Effector memory CD8-positive, alpha-beta T cell (primary cell): ENCODE measurements at regions not wholly inside any gene's neighbourhood (a gene's known extent, or its start where the extent isn't known, plus 50 kb on each side); places are given as distances from the start of the nearest gene placed in this dataset.

Experiments
- ATAC-seq: fragments of 150-1000 bp; cut with Tn5 transposase; replicated peaks from 2 replicates; pipeline ENCODE4 v1.10.0; 2021; ENCODE audit warnings: mild to moderate bottlenecking, moderate library complexity
- DNase-seq, 3 experiments: peaks; one replicate each; pipeline ENCODE4 v3.0.0; 2021
- H3K27ac Mint-ChIP-seq, 2 donors: one replicate each; pipeline ENCODE4 v1.8.0; 2022; ENCODE audit warnings: mild to moderate bottlenecking in 2 of 2, mixed read lengths in 2 of 2, moderate library complexity in 2 of 2
- H3K27me3 Mint-ChIP-seq, 2 donors: one replicate each; pipeline ENCODE4 v1.8.0; 2022; ENCODE audit warnings: mixed read lengths in 2 of 2
- H3K36me3 Mint-ChIP-seq: one replicate; pipeline ENCODE4 v1.8.0; 2022; ENCODE audit warnings: mild to moderate bottlenecking, moderate library complexity, mixed read lengths; ENCODE audit not compliant: insufficient read depth
- H3K4me1 Mint-ChIP-seq, 2 donors: one replicate each; pipeline ENCODE4 v1.8.0; 2022; ENCODE audit warnings: low read depth in 2 of 2, mixed read lengths in 2 of 2
- H3K4me3 Mint-ChIP-seq, 2 donors: one replicate each; pipeline ENCODE4 v1.8.0; 2022; ENCODE audit warnings: mild to moderate bottlenecking in 2 of 2, mixed read lengths in 2 of 2, moderate library complexity in 2 of 2
- H3K9me3 Mint-ChIP-seq, 2 donors: one replicate each; pipeline ENCODE4 v1.8.0; 2022; ENCODE audit warnings: mixed read lengths in 2 of 2

DNA sequence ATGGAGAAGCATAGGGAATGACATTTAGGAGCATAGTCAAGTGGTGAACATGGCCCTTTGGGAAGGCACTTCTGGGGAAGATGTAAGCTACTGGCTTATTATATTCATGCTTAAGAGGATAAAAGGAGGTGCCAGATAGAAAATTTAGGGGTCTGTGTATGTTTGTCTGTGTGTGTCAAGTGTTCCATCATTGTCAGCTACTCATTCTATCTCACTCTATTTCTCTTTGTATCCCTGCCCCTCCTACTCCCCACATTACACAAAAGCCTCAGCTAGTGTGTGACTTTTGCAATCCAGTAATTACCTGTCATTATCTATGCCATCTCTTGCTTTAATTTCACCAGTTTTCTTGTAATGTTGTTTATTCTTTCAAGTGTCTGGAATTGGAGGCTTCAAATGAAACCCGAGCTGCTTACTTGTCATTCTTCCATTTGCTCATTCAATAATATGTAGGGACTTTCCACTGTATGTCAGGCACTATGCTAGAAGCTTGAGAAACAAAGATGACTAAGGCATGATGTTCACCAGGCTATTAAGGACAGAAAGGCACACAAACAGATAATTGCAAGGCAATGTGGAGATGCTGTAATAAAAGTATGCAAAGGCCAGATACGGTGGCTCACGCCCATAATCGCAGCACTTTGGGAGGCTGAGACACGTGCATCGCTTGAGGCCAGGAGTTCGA lies 229.8 kb upstream of the TEX13C start:
- no peaks in the 10 kb centered on the region for H3K9me3 Mint-ChIP-seq
- no peak overlapping the region for H3K4me3 Mint-ChIP-seq
- no peak overlapping the region for H3K27ac Mint-ChIP-seq
- ATAC-seq (no peak), DNase-seq (no peak)
- H3K4me1 Mint-ChIP-seq: no peaks in the 10 kb centered on the region
- no peaks in the 10 kb centered on the region for H3K36me3 Mint-ChIP-seq
- peaks cover 9 to 15% of the 10 kb centered on the region in 2 donors for H3K27me3 Mint-ChIP-seq

DNA sequence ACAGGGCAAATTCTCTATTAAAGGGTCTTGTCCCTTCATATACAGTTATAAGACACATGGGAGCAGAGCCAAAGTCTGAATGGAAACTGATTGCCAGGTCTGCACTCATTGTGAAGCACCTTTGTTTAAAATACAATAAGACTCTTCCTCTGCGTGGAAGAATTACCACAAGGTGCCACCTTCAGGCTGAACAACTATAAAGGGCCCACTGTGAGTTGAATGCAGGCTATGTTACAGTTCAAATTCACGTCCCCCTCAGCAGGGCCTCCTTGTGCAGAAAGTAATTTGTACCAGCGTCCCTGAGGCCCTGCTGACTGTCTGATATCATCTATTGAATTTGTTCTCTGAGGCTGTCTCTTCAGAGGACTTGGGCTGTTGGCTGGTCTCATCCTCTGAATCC lies 225.8 kb upstream of the TEX13C start:
- no peaks in the 10 kb centered on the region for H3K4me1 Mint-ChIP-seq

DNA sequence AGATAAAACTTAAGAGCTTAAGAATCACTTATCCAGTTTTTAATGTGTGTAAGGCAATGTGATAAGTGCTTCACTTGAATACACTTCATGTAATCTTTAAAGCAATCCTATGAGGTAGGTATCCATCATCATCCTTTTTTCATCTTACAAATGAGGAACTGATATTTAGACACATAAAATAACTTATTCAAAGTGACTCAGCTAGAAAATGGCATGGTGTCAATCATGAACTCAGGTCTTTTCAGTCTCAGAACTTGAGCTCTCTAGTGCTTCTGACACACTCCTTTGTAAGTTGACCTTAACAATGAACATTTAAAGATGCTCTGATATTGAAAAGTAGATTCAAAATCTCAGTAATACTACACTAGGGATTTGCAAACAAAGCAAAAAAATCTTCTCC lies 224.8 kb upstream of the TEX13C start:
- Mint-ChIP-seq H3K9me3 (no peaks in the 10 kb centered on the region), H3K4me3 (no peak overlapping the region), H3K4me1 (no peaks in the 10 kb centered on the region), H3K36me3 (no peaks in the 10 kb centered on the region), H3K27me3 (peaks cover 0 to 2% of the 10 kb centered on the region in 2 donors), H3K27ac (no peak overlapping the region)
- ATAC-seq: no peak
- DNase-seq: no peak

More for the DNA sequence above, 225.8 kb upstream of the TEX13C start:
- H3K27me3 Mint-ChIP-seq: peaks cover 0 to 9% of the 10 kb centered on the region in 2 donors
- ATAC-seq (no peak), DNase-seq (no peak)
- H3K9me3 Mint-ChIP-seq: no peaks in the 10 kb centered on the region
- no peak overlapping the region for H3K4me3 Mint-ChIP-seq
- no peak overlapping the region for H3K27ac Mint-ChIP-seq
- H3K36me3 Mint-ChIP-seq: no peaks in the 10 kb centered on the region

DNA sequence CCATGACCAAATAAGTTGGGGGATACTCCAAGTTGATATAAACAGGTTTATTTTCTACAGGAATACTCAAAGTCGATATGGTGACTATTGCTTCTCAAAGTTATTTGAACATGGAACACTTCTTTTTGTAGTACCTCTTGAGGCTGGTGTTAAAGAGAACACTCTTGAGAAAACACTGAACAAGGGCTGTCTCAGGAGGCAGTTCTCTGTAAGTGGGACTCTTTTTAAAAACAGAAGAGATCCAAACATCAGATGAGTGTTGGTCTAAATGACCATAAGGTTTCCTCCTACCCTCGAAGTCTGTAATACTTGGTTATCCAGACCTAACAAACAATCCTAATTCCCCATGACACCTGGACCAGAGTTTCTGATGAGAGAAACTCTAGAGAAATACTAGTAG lies 223.2 kb upstream of the TEX13C start:
- no peak for ATAC-seq
- Mint-ChIP-seq H3K36me3 (no peaks in the 10 kb centered on the region), H3K9me3 (no peaks in the 10 kb centered on the region), H3K4me1 (no peaks in the 10 kb centered on the region), H3K27me3 (no peaks in the 10 kb centered on the region), H3K27ac (no peak overlapping the region), H3K4me3 (no peak overlapping the region)
- DNase-seq: no peak

DNA sequence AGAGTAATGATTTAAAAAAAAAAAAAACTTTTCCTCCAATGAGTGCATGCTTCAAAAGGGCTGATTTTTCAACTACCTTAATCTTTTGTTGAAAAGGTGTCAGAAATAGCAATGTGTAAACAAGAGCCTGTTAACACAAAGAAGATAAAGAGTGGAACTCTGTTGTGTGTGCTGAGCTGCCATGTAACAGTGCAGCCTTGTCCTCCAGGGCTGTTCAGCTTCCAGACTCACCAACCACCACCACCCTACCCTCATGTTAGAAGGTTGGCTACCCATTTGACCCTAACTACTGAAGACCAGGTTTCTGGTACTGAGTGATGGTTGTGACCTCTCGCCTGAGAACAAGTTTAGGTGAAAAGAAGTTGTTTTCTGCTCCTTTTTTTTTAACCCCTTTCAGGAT lies 222.8 kb upstream of the TEX13C start:
- Mint-ChIP-seq H3K4me3 (no peak overlapping the region), H3K36me3 (no peaks in the 10 kb centered on the region), H3K9me3 (no peaks in the 10 kb centered on the region), H3K27me3 (no peaks in the 10 kb centered on the region), H3K4me1 (no peaks in the 10 kb centered on the region), H3K27ac (no peak overlapping the region)
- ATAC-seq: no peak
- no peak for DNase-seq

DNA sequence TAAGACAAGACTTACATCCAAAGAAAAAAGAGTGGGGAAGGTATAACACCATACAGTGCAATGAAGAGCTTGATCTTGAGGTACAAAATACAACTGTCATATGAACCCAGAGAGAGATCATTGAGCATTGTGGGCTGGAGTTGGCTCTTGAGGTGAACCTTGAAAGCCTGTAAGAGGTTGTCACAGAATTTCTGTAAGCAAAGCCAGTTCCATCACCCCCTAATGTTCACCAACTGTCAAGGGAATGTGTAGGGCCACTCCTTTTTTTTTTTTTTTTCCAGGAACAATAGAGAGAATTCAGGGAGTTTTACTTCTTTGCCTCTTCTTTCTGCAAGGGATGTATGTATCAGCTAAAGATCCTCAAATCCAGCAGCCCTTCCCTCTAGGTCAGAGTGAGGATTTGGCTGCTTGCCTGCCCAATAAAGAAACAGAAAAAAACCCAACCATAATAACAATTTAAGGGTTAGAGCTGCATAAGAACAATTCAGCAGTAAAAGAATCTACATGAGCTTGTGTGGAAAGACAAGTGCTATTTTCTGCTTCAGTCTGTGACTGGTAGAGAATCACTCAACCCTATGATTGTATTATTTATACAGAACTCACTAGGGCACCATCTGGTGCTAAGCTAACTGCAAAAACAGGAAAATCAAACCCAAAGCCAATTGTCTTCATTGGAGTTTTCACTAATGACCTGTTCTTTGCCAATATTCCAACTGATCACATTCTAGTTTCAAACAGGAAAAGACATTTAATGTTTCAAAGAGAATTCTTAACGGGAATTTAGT lies 217.5 kb upstream of the TEX13C start:
- Mint-ChIP-seq H3K27me3 (no peaks in the 10 kb centered on the region), H3K4me1 (no peaks in the 10 kb centered on the region), H3K4me3 (no peak overlapping the region), H3K9me3 (no peaks in the 10 kb centered on the region), H3K27ac (no peak overlapping the region), H3K36me3 (no peaks in the 10 kb centered on the region)
- ATAC-seq (no peak), DNase-seq (no peak)

DNA sequence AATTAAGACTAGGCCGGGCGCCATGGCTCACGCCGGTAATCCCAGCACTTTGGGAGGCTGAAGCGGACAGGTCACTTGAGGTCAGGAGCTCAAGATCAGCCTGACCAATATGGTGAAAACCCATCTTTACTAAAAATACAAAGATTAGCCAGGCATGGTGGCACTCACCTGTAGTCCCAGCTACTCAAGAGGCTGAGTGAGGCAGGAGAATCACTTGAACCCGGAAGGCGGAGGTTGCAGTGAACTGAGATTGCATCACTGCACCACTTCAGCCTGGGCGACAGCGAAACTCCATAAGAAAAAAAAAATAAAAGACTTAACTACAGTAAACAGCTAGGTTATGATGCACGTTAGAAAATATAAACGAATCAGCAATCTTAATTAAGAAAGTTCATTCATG lies 216.0 kb upstream of the TEX13C start:
- Mint-ChIP-seq H3K27ac (no peak overlapping the region), H3K4me1 (no peaks in the 10 kb centered on the region), H3K27me3 (no peaks in the 10 kb centered on the region), H3K9me3 (no peaks in the 10 kb centered on the region), H3K4me3 (no peak overlapping the region), H3K36me3 (no peaks in the 10 kb centered on the region)
- DNase-seq: no peak
- no peak for ATAC-seq

DNA sequence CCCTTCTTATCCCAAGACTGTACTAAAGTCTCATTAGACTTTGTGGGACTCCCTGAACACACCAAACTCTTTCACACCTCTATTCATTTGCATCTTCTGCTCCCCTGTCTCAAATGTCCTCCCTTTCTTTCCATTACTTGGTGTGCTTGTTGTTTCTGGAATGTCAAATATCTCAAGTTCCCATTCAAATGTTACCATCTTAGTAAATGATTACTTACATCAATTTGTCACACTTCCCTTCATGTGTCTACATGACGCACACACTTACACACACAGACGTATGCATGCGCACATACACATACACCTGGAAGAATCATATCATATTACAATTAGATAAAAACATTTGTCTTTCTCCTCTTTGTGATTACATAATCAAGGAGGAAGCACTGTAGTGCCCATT lies 210.8 kb upstream of the TEX13C start:
- Mint-ChIP-seq H3K9me3 (no peaks in the 10 kb centered on the region), H3K4me1 (no peaks in the 10 kb centered on the region), H3K27ac (no peak overlapping the region), H3K36me3 (no peaks in the 10 kb centered on the region), H3K4me3 (no peak overlapping the region), H3K27me3 (peaks cover 6 to 8% of the 10 kb centered on the region in 2 donors)
- ATAC-seq (no peak), DNase-seq (no peak)

DNA sequence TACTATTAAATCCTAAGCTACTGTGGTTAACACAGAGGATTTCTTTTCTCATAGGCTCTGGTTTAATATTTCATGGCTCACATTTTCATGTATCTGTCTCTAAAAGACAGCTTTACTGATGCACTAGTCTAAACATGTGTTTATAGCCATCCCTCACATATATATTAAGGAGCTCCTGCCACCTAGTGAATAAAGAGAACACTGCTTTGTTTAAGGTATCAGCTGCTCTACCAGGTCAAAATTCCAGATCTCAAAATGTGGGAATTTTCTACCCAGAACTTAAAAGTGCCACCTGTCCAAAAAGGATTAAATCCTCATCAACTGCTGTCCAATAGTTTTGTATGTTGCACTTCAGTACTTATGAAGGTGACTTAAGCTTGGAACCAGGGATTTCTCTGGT lies 188.5 kb upstream of the TEX13C start:
- no peaks in the 10 kb centered on the region for H3K27me3 Mint-ChIP-seq
- H3K27ac Mint-ChIP-seq: no peak overlapping the region
- ATAC-seq (no peak), DNase-seq (no peak)
- H3K9me3 Mint-ChIP-seq: peaks cover 2 to 8% of the 10 kb centered on the region in 2 donors
- no peaks in the 10 kb centered on the region for H3K4me1 Mint-ChIP-seq
- H3K36me3 Mint-ChIP-seq: no peaks in the 10 kb centered on the region
- no peak overlapping the region for H3K4me3 Mint-ChIP-seq

DNA sequence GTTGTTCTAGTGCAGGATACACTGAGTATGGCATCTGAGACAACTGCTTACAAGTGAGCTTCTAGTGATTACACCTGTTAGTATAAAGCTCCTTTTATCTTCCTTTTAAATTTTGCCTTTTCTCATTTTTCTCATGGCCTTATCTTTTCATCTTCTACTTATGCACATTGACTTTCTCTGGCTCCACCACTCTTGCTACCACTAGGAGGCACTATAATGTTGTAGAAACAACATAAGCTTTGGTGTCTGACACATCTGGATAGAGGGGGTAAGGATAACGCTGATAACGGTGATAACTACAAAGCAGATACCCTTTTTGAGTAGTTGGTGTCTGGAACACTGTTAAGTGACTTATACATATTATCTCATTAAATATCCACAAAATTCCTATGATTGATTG lies 187.4 kb upstream of the TEX13C start:
- DNase-seq: no peak

DNA sequence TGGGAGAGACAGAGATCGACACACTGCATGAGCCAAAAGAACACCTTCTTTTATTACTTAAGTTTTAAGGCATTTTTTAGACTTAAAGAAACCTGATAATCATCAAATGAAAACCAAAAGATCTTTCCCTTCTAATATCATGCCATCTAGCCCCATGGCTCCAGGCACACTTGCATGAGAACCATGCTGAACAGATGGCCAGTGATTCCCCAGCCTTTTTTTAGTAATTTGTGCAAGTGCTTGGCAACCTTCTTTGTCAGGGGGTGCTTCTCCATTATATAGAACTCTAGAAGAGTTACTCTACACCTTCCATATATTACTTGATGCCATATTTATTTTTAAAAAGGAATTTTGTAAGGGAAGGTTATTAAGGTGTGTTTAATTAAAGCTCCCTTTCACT lies 182.2 kb upstream of the TEX13C start:
- DNase-seq: no peak
- Mint-ChIP-seq H3K4me1 (no peaks in the 10 kb centered on the region), H3K27me3 (no peaks in the 10 kb centered on the region), H3K9me3 (no peaks in the 10 kb centered on the region), H3K4me3 (no peak overlapping the region), H3K27ac (no peak overlapping the region), H3K36me3 (no peaks in the 10 kb centered on the region)
- no peak for ATAC-seq

More for the DNA sequence above, 187.4 kb upstream of the TEX13C start:
- Mint-ChIP-seq H3K27me3 (no peaks in the 10 kb centered on the region), H3K9me3 (peaks cover 2 to 8% of the 10 kb centered on the region in 2 donors), H3K27ac (no peak overlapping the region), H3K36me3 (no peaks in the 10 kb centered on the region), H3K4me1 (no peaks in the 10 kb centered on the region), H3K4me3 (no peak overlapping the region)
- ATAC-seq: no peak

DNA sequence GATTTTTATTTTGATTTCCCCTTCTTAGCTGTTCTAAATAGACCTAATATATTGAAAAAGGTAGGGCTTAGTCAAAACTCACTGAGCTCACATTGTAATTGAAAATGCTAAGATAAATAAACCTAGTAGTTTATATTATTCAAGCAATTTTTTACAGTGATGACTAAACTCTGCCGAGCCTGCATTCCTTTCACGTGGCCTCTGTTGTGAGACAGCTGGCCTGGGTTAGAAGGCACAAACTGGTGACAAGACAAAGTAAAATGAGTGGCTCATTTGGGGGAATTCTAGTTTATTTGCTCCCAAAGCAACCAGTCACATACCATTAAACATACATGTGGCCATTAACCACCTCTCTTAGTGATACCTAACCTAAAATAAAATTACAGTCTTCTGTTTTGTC lies 169.4 kb upstream of the TEX13C start:
- Mint-ChIP-seq H3K4me3 (no peak overlapping the region), H3K27me3 (no peaks in the 10 kb centered on the region), H3K9me3 (no peaks in the 10 kb centered on the region), H3K36me3 (no peaks in the 10 kb centered on the region), H3K27ac (no peak overlapping the region), H3K4me1 (no peaks in the 10 kb centered on the region)
- ATAC-seq (no peak), DNase-seq (no peak)

DNA sequence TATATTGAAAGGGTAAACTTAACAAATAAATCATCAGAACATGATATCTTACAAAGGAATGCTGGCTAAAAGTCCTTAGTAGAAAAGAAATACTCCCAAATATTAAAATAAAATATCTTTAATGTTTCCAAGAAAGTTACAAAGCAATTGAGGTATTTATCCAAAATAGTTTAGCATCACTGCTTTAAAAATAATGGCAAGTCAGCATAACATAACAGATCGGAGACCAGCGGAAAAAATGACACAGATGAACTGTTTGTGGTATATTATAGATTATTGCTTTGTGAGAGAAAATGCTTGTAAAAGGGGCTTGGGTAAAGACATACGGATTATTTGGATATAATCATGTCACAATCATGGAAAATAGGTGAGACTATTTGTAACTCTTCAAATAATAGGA lies 168.5 kb upstream of the TEX13C start:
- no peaks in the 10 kb centered on the region for H3K36me3 Mint-ChIP-seq
- ATAC-seq: no peak
- H3K4me3 Mint-ChIP-seq: no peak overlapping the region
- no peaks in the 10 kb centered on the region for H3K4me1 Mint-ChIP-seq
- H3K27me3 Mint-ChIP-seq: no peaks in the 10 kb centered on the region
- no peak overlapping the region for H3K27ac Mint-ChIP-seq
- H3K9me3 Mint-ChIP-seq: no peaks in the 10 kb centered on the region
- no peak for DNase-seq

DNA sequence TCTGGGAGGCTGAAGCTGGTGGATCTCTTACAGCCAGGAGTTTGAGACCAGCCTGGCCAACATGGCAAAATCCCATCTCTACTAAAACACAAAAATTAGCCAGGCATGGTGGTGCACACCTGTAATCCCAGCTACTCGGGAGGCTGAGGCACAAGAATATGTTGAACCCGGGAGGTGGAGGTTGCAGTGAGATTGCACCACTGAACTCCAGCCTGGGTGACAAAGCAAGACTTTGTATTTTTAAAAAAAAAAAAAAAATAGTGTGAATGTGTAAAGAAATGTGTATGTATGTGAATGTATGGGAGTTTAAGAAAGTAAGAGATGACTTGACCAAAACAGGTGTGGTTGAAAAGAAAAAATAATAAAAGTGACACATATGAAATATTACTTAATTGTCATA lies 167.7 kb upstream of the TEX13C start:
- Mint-ChIP-seq H3K4me3 (no peak overlapping the region), H3K4me1 (no peaks in the 10 kb centered on the region), H3K9me3 (no peaks in the 10 kb centered on the region), H3K27me3 (no peaks in the 10 kb centered on the region), H3K36me3 (no peaks in the 10 kb centered on the region), H3K27ac (no peak overlapping the region)
- DNase-seq (no peak), ATAC-seq (no peak)
